HL-60 (cell line): ENCODE measurements at regions not wholly inside any gene's neighbourhood (a gene's known extent, or its start where the extent isn't known, plus 50 kb on each side); places are given as distances from the start of the nearest gene placed in this dataset.

Source experiments
- DNase-seq, 2 experiments: peaks; one replicate each; pipeline ENCODE4 v3.0.0-alpha.2; 2010 to 2020; ENCODE audit warnings: low read depth in 1 of 2, low spot score in 1 of 2
- H3K27ac ChIP-seq: fragments of 250-450 bp; sonication (Bioruptor Pico); replicated peaks from 2 replicates; pipeline ENCODE4 v1.5.1; 2020; ENCODE audit warnings: mild to moderate bottlenecking, moderate library complexity
- H3K27me3 ChIP-seq: fragments of 250-450 bp; sonication (Bioruptor Pico); 2 replicates; pipeline ENCODE4 v1.5.1; 2021; ENCODE audit warnings: mild to moderate bottlenecking, moderate library complexity; ENCODE audit not compliant: insufficient read depth, poor library complexity, severe bottlenecking
- H3K4me3 ChIP-seq: replicated peaks from 2 replicates; pipeline ENCODE4 v1.5.1; 2011; ENCODE audit warnings: mild to moderate bottlenecking, control low read depth, low read length; ENCODE audit not compliant: insufficient read depth
- CTCF ChIP-seq: IDR thresholded peaks from one replicate; pipeline ENCODE4 v1.5.1; 2011; ENCODE audit warnings: low read length, control low read depth, inconsistent platforms; ENCODE audit not compliant: insufficient read depth
- GABPA ChIP-seq: IDR thresholded peaks from 2 replicates; pipeline ENCODE4 v1.6.1; 2012; ENCODE audit warnings: low read depth
- POLR2AphosphoS5 ChIP-seq: IDR thresholded peaks from 2 replicates; pipeline ENCODE4 v1.6.1; 2012; ENCODE audit warnings: low read depth
- REST ChIP-seq: IDR thresholded peaks from 2 replicates; pipeline ENCODE4 v1.6.1; 2012; ENCODE audit warnings: low read depth; ENCODE audit not compliant: insufficient replicate concordance
- SPI1 ChIP-seq: IDR thresholded peaks from 2 replicates; pipeline ENCODE4 v1.6.1; 2012; ENCODE audit warnings: low read depth, mild to moderate bottlenecking, borderline replicate concordance

- no peak overlapping the region for H3K4me3 ChIP-seq
- H3K27me3 ChIP-seq = no peaks in the 10 kb centered on the region
Measured at GRCh38 chr11:115758011-115758410, 253.8 kb upstream of the CADM1 start.

DNA sequence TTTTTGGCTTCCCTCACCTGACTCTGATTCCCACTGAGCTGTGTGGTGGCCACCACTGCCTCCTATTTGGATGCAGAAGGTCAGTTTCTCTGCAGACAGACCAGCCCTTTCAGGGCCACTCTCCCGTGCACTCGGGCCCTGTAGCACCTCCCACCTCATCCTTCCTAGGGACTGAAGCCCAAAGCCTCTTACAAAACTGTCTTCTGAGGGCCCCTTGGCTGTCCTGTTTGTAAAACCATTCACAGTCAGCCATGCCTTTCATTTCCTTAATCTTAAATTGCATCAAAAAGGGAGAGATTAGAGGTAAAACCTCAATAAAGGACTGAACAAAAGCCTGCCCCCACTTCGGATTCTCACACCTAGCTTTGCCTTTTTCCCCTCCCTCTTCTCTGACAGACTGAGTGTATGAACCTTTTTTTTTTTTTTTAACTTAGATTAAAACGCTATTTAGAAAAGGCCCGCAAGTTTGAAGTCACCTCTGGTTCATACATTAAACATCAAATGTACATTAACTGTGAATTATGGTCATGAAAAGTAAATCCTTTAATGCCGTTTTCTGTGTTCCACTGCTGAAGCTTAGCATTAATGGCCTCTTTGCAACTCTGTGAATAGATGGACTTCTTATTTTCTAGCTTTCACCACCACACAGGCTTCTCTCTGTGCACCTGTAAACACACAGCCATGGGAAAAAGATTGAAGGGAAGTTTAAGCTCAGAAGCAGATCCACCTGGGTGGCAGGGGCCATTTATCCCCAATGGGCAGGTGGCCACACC lies 247.2 kb upstream of the CADM1 start:
- no peak for DNase-seq
- Histone ChIP-seq H3K27me3 (no peaks in the 10 kb centered on the region), H3K4me3 (no peak overlapping the region), H3K27ac (no peak overlapping the region)
- TF ChIP-seq REST (no peak), SPI1 (no peak), GABPA (no peak), CTCF (no peak), POLR2AphosphoS5 (no peak)

More at GRCh38 chr11:115758011-115758410, 253.8 kb upstream of the CADM1 start:
- DNase-seq = no peak
- TF ChIP-seq REST (no peak), CTCF (no peak), SPI1 (no peak), POLR2AphosphoS5 (no peak), GABPA (no peak)
- H3K27ac ChIP-seq = no peak overlapping the region

GRCh38 chr11:115745610-115746512 lies 241.6 kb upstream of the CADM1 start:
- Histone ChIP-seq H3K4me3 (no peak overlapping the region), H3K27ac (no peak overlapping the region), H3K27me3 (no peaks in the 10 kb centered on the region)
- TF ChIP-seq CTCF (no peak), REST (no peak), POLR2AphosphoS5 (no peak), GABPA (no peak), SPI1 (no peak)
- no peak for DNase-seq
